Right kidney (tissue), 1 donor: ENCODE measurements at regions not wholly inside any gene's neighbourhood (a gene's known extent, or its start where the extent isn't known, plus 50 kb on each side); places are given as distances from the start of the nearest gene placed in this dataset.

Experiments
- DNase-seq: peaks from one replicate; pipeline ENCODE4 v3.0.0-alpha.2; 2016

GRCh38 chr10:129307141-129307540, 159.9 kb upstream of the MGMT start:
- DNase-seq: no peak

DNA sequence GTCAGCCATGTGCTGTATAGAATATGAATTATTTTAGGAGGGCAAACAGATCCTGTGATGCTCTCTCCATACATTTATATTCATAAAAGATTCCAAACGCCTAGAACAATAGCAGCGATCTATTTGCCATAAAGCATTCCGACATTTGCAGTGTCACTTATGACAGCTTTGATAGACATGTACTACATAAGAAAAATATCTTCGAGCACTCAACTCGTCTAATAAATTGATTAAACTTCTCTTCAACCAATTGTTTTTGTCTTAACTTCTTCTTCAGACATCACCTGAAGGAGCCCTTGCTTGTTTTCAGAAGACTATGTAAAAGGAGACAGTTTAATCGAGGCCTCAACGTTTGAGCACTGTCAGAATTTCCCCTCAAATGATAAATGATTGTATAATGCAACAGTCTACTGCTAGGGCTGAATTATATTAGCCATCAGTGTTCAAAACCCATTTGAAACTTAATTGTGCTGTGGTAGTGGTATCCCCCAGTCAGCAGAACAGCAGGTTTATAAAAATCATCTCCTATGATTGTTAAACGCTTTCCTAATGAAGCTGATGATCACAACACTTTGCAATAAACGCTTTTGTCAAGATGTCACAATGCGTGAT, 158.0 kb upstream of the MGMT start:
- no peak for DNase-seq

- no peak for DNase-seq
Measured at GRCh38 chr10:129309565-129309964, 157.5 kb upstream of the MGMT start.

- no peak for DNase-seq
Measured at GRCh38 chr10:129310881-129311280, 156.2 kb upstream of the MGMT start.

GRCh38 chr10:129319934-129320333, 147.1 kb upstream of the MGMT start:
- no peak for DNase-seq

GRCh38 chr10:129320340-129320739, 146.7 kb upstream of the MGMT start:
- no peak for DNase-seq

DNA sequence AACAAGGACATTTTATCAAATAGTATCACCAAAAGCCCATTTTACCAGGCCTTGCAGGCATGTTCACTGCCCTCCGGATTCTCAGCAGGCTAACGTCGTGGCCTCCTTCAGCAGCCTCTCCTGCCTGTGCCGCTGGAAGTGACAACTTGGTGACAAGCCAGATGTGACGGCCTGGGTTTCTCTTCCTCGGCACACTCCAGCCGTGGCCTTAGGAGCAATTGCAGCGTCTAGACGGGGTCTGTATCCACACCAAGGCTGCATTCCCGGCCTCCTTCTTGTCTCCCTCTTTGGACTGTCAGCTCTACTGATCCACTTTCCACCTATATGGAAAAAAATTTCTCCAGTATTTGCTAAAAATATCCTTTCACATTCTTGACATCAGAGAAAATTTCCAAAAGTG, 145.3 kb upstream of the MGMT start:
- no peak for DNase-seq

- no peak for DNase-seq
Measured at GRCh38 chr10:129322933-129323820, 143.9 kb upstream of the MGMT start.

- DNase-seq: no peak
Measured at GRCh38 chr10:129323879-129324278, 143.2 kb upstream of the MGMT start.

GRCh38 chr10:129325893-129326292, 141.1 kb upstream of the MGMT start:
- no peak for DNase-seq

- no peak for DNase-seq
Measured at GRCh38 chr10:129328546-129328945, 138.5 kb upstream of the MGMT start.

DNA sequence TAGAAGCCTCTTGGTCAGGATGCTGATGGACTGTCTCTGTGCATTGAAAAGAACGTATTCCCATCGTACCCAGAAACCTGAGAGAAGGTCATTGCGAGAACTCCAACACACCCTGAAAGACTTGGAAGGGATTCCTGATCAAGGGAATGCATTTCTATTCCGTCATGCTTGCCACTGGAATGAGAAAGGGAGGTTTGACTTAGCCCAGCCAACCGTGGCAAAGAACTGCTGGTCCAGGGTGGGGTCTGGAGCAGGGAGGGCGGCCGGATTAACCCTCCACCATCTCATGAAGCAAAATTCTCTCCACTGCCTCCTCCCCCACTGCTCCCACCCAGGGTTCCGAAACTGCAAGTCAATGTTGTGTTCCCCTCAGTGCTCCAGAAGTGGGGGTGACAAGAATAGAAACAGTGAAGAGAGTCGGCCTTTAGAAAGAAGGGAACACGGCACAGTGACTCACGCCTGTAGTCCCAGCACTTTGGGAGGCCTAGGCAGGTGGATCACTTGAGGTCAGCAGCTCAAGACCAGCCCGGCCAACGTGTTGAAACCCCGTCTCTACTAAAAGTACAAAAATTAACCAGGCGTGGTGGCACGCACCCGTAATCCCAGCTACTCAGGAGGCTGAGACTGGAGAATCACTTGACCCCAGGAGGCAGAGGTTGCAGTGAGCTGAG, 137.5 kb upstream of the MGMT start:
- DNase-seq: no peak

DNA sequence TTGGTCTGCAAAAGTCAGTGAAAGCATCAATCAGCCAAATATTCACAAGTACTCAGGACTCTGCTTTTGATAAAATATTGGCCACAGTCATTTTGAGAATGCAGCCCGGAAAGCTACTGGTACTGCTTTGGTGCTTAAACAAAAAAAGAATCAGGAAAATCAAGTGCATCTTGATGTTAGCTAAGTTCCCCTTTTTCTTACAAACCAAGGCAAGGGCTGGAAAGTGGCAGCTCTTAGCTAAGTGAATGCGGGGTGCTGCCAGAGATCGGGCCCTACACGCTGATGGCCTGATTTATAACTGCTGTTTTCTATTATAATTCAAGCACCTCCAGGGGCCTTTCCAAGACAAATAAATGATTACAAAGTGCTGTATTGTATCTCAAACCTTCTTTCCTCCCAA, 136.8 kb upstream of the MGMT start:
- no peak for DNase-seq

DNA sequence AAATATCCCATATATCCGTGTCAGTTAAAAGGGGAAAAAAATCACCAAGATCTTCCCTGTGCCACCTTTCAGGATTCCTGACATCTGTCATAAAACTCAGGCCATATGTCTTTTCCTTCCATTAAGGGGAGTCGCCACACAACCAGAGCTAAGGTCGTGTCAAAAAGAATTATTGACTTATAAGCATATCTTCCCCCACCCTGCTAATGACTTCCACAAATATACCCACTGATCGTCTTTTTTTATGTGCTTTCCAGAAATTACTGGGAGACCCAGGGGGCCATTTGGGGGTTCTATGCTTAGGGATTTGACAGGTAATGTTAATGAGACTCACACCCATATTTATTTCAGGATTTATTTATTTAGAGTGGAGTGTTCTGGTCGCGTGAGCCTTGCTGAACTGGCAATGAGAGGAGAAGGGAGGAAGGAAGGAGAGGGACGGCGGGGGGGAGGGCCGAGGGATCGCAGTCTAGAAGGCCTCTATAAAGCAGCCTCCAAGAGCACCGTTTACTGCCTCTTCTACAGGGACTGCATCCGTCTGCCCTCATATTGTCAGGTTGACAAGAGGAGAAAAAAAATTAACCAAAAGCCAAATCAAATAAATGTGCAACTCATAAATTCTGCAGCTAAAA, 135.7 kb upstream of the MGMT start:
- DNase-seq: no peak

- no peak for DNase-seq
Measured at GRCh38 chr10:129331839-129332220, 135.2 kb upstream of the MGMT start.

DNA sequence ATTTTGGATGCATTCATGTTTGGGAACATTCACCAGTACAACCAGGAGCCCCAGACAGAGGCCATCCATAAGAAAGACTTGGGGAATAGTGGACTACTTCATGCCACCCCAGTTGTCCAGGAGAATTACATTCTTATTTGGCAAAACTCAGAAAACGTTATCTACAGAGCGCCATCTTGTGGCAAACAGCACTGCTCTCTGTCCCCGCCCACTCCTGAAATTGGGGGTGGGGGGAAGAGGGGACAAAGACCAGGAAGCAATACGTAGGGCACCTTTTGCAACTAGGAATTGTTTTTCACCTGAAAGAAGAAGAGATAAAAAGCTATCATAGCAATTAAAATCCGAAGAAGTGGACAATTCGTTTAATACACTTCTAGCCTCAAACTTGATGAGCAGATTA, 134.6 kb upstream of the MGMT start:
- DNase-seq: no peak

DNA sequence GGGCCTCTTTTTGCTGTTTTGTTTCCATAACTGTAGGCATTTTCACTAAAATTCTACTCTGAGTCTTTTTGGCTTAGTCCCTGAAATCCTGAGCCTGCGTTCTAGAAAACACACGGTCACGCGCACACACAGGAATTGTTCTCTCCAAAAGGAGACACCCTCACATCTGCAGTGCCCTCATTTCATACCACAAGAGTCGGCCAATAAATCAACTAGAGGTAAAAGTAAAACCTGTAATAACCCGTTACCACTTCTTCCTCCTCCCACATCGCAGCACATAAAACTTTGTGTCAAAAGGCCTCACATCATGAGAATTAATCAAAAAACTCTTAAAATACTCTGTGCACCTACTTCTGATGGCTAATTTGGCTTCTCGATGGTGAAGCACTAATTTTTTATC, 133.3 kb upstream of the MGMT start:
- no peak for DNase-seq

DNA sequence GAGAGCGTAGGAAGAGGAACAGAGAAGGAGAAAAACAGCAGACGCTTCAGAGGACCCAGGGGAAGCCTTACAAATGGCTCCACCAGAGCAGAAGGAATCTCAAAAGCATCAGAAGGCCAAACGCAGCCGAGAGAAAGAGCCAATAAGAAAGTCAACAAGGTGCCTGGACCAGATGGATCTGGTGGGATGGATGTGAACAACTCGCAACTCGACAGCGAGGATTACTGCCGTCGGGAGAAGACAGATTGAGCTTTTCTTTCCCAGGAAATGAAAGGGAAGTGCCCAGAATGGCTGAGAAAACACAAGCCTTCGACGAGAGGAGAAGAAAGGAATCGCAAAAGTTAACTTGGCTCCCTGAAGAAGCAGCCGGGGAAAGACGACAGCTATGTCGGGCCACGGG, 132.8 kb upstream of the MGMT start:
- no peak for DNase-seq

- no peak for DNase-seq
Measured at GRCh38 chr10:129335396-129335795, 131.6 kb upstream of the MGMT start.

GRCh38 chr10:129335942-129336341, 131.1 kb upstream of the MGMT start:
- DNase-seq: no peak

DNA sequence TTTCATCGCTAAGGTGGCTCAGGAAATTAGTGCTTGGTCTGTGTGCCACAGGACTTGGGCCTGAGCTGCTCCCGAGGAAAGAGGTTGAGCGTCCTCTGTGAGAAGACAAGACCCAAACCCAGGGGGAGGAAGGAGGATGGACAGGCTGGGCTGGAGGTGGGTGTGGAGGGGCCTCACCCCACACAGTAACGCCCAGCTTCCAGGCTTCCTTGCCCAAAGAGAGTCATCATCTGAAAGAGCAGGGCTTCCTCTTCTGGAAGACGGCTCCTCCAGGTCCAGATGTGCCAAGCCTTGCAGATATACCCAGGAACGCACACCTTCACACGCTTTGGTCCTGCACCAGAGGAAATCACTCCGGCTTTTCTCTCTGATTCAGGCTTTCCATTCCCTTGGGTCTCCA, 127.8 kb upstream of the MGMT start:
- DNase-seq: no peak

DNA sequence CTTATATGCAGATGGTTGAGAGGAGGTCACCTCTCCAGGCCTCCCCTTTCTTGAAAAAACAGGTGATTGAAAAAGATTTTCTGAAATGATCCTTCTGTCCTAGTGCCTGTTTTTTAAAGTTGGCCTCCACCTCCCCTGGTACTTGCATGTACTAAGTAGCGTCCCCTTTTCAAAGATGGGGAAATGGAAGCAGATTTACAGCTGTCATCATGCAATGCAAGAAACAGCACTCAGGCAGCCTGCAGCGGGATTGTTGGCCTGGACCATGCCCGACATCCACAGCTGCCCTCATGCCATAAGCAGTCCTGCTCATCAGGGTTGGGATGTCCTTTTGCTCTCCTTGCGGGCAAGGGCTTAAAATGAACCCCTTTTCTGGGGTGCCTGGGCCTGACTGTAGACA, 127.2 kb upstream of the MGMT start:
- no peak for DNase-seq

GRCh38 chr10:129341087-129341486, 126.0 kb upstream of the MGMT start:
- no peak for DNase-seq
